Tibial artery (tissue), 4 donors: ENCODE measurements at regions not wholly inside any gene's neighbourhood (a gene's known extent, or its start where the extent isn't known, plus 50 kb on each side); places are given as distances from the start of the nearest gene placed in this dataset.
"Not testable (repeated sequence)": the region's sequence is repeated elsewhere in the genome, so short reads cannot be mapped to it uniquely, and the experiment has no call there.

ENCODE experiments used
- DNase-seq, 2 donors: peaks; one replicate each; pipeline ENCODE4 v3.0.0-alpha.2; 2019
- H3K27ac ChIP-seq, 2 donors: fragments of 200-600 bp; sonication (generic) in 1 of 2; 1 replicate in 1 of 2; 2 replicates in 1 of 2; pipeline ENCODE4 v1.5.1; 2018 to 2019; ENCODE audit warnings: mild to moderate bottlenecking in 1 of 2
- H3K27me3 ChIP-seq, 2 donors: fragments of 200-600 bp; sonication (generic) in 1 of 2; one replicate each; pipeline versions ENCODE4 v1.5.1 to v1.6.0; 2016 to 2019
- H3K36me3 ChIP-seq, 3 donors: fragments of 200-600 bp; sonication (generic) in 2 of 3; one replicate each; pipeline ENCODE4 v1.5.1; 2016 to 2019; ENCODE audit warnings: mild to moderate bottlenecking in 2 of 3
- H3K4me1 ChIP-seq, 4 donors: fragments of 200-600 bp; sonication (generic) in 2 of 4; 1 replicate in 3 of 4; 2 replicates in 1 of 4; pipeline ENCODE4 v1.5.1; 2016 to 2019
- H3K4me3 ChIP-seq, 2 donors: fragments of 200-600 bp; sonication (generic) in 1 of 2; 1 replicate in 1 of 2; 2 replicates in 1 of 2; pipeline ENCODE4 v1.5.1; 2018 to 2019; ENCODE audit warnings: mild to moderate bottlenecking in 2 of 2
- H3K9me3 ChIP-seq, 3 donors: fragments of 200-600 bp; sonication (generic) in 1 of 3; one replicate each; pipeline ENCODE4 v1.5.1; 2016 to 2019
- CTCF ChIP-seq, 2 experiments: fragments of 200-600 bp in 1 of 2; fragments of 450-650 bp in 1 of 2; IDR thresholded peaks; one replicate each; pipeline ENCODE4 v1.5.1; 2017 to 2019; ENCODE audit warnings: antibody characterized with exemption in 2 of 2, mild to moderate bottlenecking in 1 of 2, moderate library complexity in 1 of 2
- intact Hi-C: fragments of 100-400 bp; cut with DNase I; formaldehyde crosslinking; loops from one replicate; pipeline ENCODE4 v1.15.0; 2023; ENCODE audit warnings: low total_unique reads

GRCh38 chr21:17295997-17296396, 216.8 kb upstream of the CXADR start:
- Histone ChIP-seq H3K27ac (no peak overlapping the region), H3K4me3 (no peak overlapping the region), H3K9me3 (peaks cover 0 to 15% (median 6%) of the 10 kb centered on the region in 3 donors), H3K4me1 (no peaks in the 10 kb centered on the region), H3K27me3 (no peaks in the 10 kb centered on the region), H3K36me3 (no peaks in the 10 kb centered on the region)
- intact Hi-C loops: no loop called here
- DNase-seq: no peak
- no peak for TF ChIP-seq CTCF (IDR thresholded peaks at IDR 0.05)

- intact Hi-C loops, H3K4me3 ChIP-seq, H3K4me1 ChIP-seq, DNase-seq, H3K27ac ChIP-seq, H3K36me3 ChIP-seq, H3K27me3 ChIP-seq: not testable (repeated sequence)
- peaks cover 0 to 15% (median 6%) of the 10 kb centered on the region in 3 donors for H3K9me3 ChIP-seq
These were observed 213.3 kb upstream of the CXADR start for GRCh38 chr21:17299576-17299975.

GRCh38 chr21:17327715-17328114, 185.1 kb upstream of the CXADR start:
- intact Hi-C loops, DNase-seq, H3K9me3 ChIP-seq, H3K36me3 ChIP-seq, H3K4me1 ChIP-seq, H3K27ac ChIP-seq, H3K27me3 ChIP-seq, H3K4me3 ChIP-seq: not testable (repeated sequence)

- Histone ChIP-seq H3K36me3 (no peaks in the 10 kb centered on the region), H3K4me3 (no peak overlapping the region), H3K27me3 (no peaks in the 10 kb centered on the region), H3K27ac (no peak overlapping the region), H3K4me1 (no peaks in the 10 kb centered on the region), H3K9me3 (no peaks in the 10 kb centered on the region)
- intact Hi-C loops: no loop called here
- no peak for DNase-seq
- no peak for TF ChIP-seq CTCF (IDR thresholded peaks at IDR 0.05)
These were observed 178.4 kb upstream of the CXADR start for GRCh38 chr21:17334484-17334883.

- no peak overlapping the region for H3K27ac ChIP-seq
- intact Hi-C loops: no loop called here
- no peaks in the 10 kb centered on the region for H3K36me3 ChIP-seq
- no peak for TF ChIP-seq CTCF (IDR thresholded peaks at IDR 0.05)
- DNase-seq: no peak
- no peak overlapping the region for H3K4me3 ChIP-seq
- no peaks in the 10 kb centered on the region for H3K27me3 ChIP-seq
- H3K9me3 ChIP-seq: peaks cover 0 to 5% (median 0%) of the 10 kb centered on the region in 3 donors
- no peaks in the 10 kb centered on the region for H3K4me1 ChIP-seq
These were observed 172.8 kb upstream of the CXADR start for GRCh38 chr21:17340081-17340480.

- peaks cover 0 to 5% (median 0%) of the 10 kb centered on the region in 3 donors for H3K9me3 ChIP-seq
- no peaks in the 10 kb centered on the region for H3K4me1 ChIP-seq
- H3K27me3 ChIP-seq: no peaks in the 10 kb centered on the region
- no peak for DNase-seq
- no peak overlapping the region for H3K4me3 ChIP-seq
- H3K36me3 ChIP-seq: no peaks in the 10 kb centered on the region
- no peak for TF ChIP-seq CTCF (IDR thresholded peaks at IDR 0.05)
- H3K27ac ChIP-seq: no peak overlapping the region
- intact Hi-C loops: no loop called here
These were observed 169.8 kb upstream of the CXADR start for GRCh38 chr21:17343055-17343454.

GRCh38 chr21:17348357-17348756, 164.5 kb upstream of the CXADR start:
- H3K27ac ChIP-seq: no peak overlapping the region
- no peaks in the 10 kb centered on the region for H3K36me3 ChIP-seq
- no peaks in the 10 kb centered on the region for H3K4me1 ChIP-seq
- no peak for DNase-seq
- H3K4me3 ChIP-seq: no peak overlapping the region
- intact Hi-C loops: no loop called here
- H3K9me3 ChIP-seq: peaks cover 0 to 5% (median 0%) of the 10 kb centered on the region in 3 donors
- no peaks in the 10 kb centered on the region for H3K27me3 ChIP-seq
- TF ChIP-seq CTCF (IDR thresholded peaks at IDR 0.05): no peak
